Gastroesophageal sphincter (tissue), 4 donors: ENCODE measurements at regions not wholly inside any gene's neighbourhood (a gene's known extent, or its start where the extent isn't known, plus 50 kb on each side); places are given as distances from the start of the nearest gene placed in this dataset.

Experiments
- ATAC-seq: fragments of 150-250 bp; one replicate; pipeline ENCODE4 v1.9.1; 2016; ENCODE audit warnings: mild to moderate bottlenecking, moderate library complexity
- H3K27ac ChIP-seq, 4 donors: fragments of 200-600 bp; sonication (generic) in 3 of 4; 1 replicate in 3 of 4; 2 replicates in 1 of 4; pipeline ENCODE4 v1.5.1; 2016 to 2019
- H3K27me3 ChIP-seq: fragments of 200-600 bp; sonication (generic); one replicate; pipeline ENCODE4 v1.5.1; 2019
- H3K36me3 ChIP-seq, 2 donors: fragments of 200-600 bp; sonication (generic); one replicate each; pipeline ENCODE4 v1.5.1; 2019; ENCODE audit warnings: control low read depth in 1 of 2
- H3K4me1 ChIP-seq, 3 donors: fragments of 200-600 bp; sonication (generic); 1 replicate in 2 of 3; 2 replicates in 1 of 3; pipeline ENCODE4 v1.5.1; 2016 to 2019; ENCODE audit warnings: control low read depth in 2 of 3
- H3K4me3 ChIP-seq, 2 donors: fragments of 200-600 bp; sonication (generic); one replicate each; pipeline ENCODE4 v1.5.1; 2019; ENCODE audit warnings: mild to moderate bottlenecking in 1 of 2, moderate library complexity in 1 of 2
- H3K9me3 ChIP-seq, 3 donors: fragments of 200-600 bp; sonication (generic); one replicate each; pipeline ENCODE4 v1.5.1; 2017 to 2019; ENCODE audit warnings: control low read depth in 2 of 3
- CTCF ChIP-seq, 4 experiments: fragments of 200-600 bp in 2 of 4; fragments of 450-650 bp in 2 of 4; sonication (generic) in 1 of 4; IDR thresholded peaks; one replicate each; pipeline ENCODE4 v1.5.1; 2017 to 2019; ENCODE audit warnings: antibody characterized with exemption in 4 of 4, mild to moderate bottlenecking in 2 of 4, moderate library complexity in 2 of 4
- EP300 ChIP-seq: sonication (generic); formaldehyde crosslinking; IDR thresholded peaks from one replicate; pipeline ENCODE4 v1.6.1; 2017; ENCODE audit warnings: antibody characterized with exemption, mild to moderate bottlenecking
- POLR2A ChIP-seq, 2 donors: fragments of 450-650 bp; IDR thresholded peaks; one replicate each; pipeline ENCODE4 v1.6.1; 2017; ENCODE audit warnings: antibody characterized with exemption in 2 of 2, mild to moderate bottlenecking in 2 of 2, moderate library complexity in 1 of 2
- POLR2AphosphoS5 ChIP-seq: sonication (generic); formaldehyde crosslinking; IDR thresholded peaks from one replicate; pipeline ENCODE4 v1.6.1; 2017; ENCODE audit warnings: antibody characterized with exemption
- WGBS, 2 donors: methylation state at CpG; one replicate each; pipeline ENCODE4 v1.1.5; 2018; ENCODE audit warnings: low coverage in 1 of 2; 5-methylcytosine and 5-hydroxymethylcytosine counted together

GRCh38 chr20:43846516-43846905, 68.1 kb upstream of the TOX2 start:
- 67 to 82% methylated on average over 2 to 5 of the region's 6 CpGs for WGBS, 2 donors
- Histone ChIP-seq H3K36me3 (no peaks in the 10 kb centered on the region), H3K9me3 (no peaks in the 10 kb centered on the region), H3K4me1 (peaks cover 0 to 44% (median 2%) of the 10 kb centered on the region in 3 donors), H3K27me3 (no peaks in the 10 kb centered on the region), H3K4me3 (no peak overlapping the region), H3K27ac (no peak overlapping the region)
- TF ChIP-seq POLR2AphosphoS5 (no peak), EP300 (no peak), CTCF (IDR thresholded peaks at IDR 0.05) (no peak), POLR2A (IDR thresholded peaks at IDR 0.05) (no peak)
- no peak for ATAC-seq

- WGBS, 2 donors: 33 to 41% methylated on average over 5 to 6 of the region's 6 CpGs
Measured at GRCh38 chr20:43844778-43845614, 69.7 kb upstream of the TOX2 start.

GRCh38 chr20:43843965-43844660, 70.5 kb upstream of the TOX2 start:
- no peaks in the 10 kb centered on the region for H3K27me3 ChIP-seq
- 89 to 92% methylated on average over 3 to 6 of the region's 6 CpGs for WGBS, 2 donors
- H3K36me3 ChIP-seq: no peaks in the 10 kb centered on the region
- peaks cover 0 to 26% (median 0%) of the 10 kb centered on the region in 3 donors for H3K4me1 ChIP-seq
- no peak overlapping the region for H3K4me3 ChIP-seq
- H3K9me3 ChIP-seq: no peaks in the 10 kb centered on the region
- no peak for ATAC-seq
- peak overlapping the region in 2 of 4 donors; percentile 38 to 55 for H3K27ac ChIP-seq
- TF ChIP-seq CTCF (IDR thresholded peaks at IDR 0.05) (no peak), POLR2AphosphoS5 (no peak), POLR2A (IDR thresholded peaks at IDR 0.05) (no peak), EP300 (no peak)

More at GRCh38 chr20:43844778-43845614, 69.7 kb upstream of the TOX2 start:
- H3K27ac ChIP-seq: peak overlapping the region in 2 of 4 donors; percentile 38 to 55
- no peaks in the 10 kb centered on the region for H3K9me3 ChIP-seq
- H3K27me3 ChIP-seq: no peaks in the 10 kb centered on the region
- H3K4me1 ChIP-seq: peaks cover 0 to 35% (median 2%) of the 10 kb centered on the region in 3 donors
- TF ChIP-seq EP300 (no peak), CTCF (IDR thresholded peaks at IDR 0.05) (peak in 3 of 4 experiments; percentile 30 to 40 (median 31)), POLR2AphosphoS5 (peak; percentile 95), POLR2A (IDR thresholded peaks at IDR 0.05) (no peak)
- H3K36me3 ChIP-seq: no peaks in the 10 kb centered on the region
- H3K4me3 ChIP-seq: no peak overlapping the region
- ATAC-seq: no peak

- Histone ChIP-seq H3K36me3 (no peaks in the 10 kb centered on the region), H3K27me3 (no peaks in the 10 kb centered on the region), H3K4me1 (peaks cover 0 to 18% (median 0%) of the 10 kb centered on the region in 3 donors), H3K4me3 (no peak overlapping the region), H3K9me3 (no peaks in the 10 kb centered on the region), H3K27ac (no peak overlapping the region)
- ATAC-seq: no peak
- WGBS, 2 donors: 52 to 92% methylated on average over 4 to 7 of the region's 10 CpGs
- no peak for TF ChIP-seq CTCF (IDR thresholded peaks at IDR 0.05)
- TF ChIP-seq POLR2A (IDR thresholded peaks at IDR 0.05): no peak
- no peak for TF ChIP-seq POLR2AphosphoS5
- no peak for TF ChIP-seq EP300
Measured at GRCh38 chr20:43843096-43843964, 71.3 kb upstream of the TOX2 start.
